ENCODE measurements at regions not wholly inside any gene's neighbourhood (a gene's known extent, or its start where the extent isn't known, plus 50 kb on each side); places are given as distances from the start of the nearest gene placed in this dataset.
A peak's percentile ranks its signal among the peaks of the same experiment; 100 is the strongest.
"Not testable (repeated sequence)": the region's sequence is repeated elsewhere in the genome, so short reads cannot be mapped to it uniquely, and the experiment has no call there.

DNA sequence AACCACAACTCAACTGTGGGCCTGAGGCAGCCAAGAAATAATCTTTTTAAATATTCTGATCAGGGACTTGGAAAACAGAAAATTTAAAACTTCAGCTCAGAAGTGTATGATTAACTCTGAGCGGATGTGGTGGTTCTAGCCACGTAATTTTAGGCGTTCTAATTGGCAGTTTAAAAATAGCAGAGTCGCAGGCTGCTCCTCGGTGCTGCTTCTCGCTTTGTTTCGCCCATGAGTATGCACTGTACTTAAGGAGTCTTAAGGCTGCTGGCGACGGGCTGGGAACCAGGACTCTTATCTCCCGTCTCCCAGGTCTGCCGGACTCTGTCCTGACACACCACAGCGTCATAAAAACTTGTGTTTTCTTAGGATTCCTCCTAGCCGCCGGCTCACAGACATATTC is 113.4 kb upstream of the PELI2 start:
- Mint-ChIP-seq H3K27ac (no peak overlapping the region), H3K9me3 (peaks cover 7% of the 10 kb centered on the region), H3K4me3 (no peak overlapping the region), H3K4me1 (peaks cover 12% of the 10 kb centered on the region), H3K27me3 (peaks cover 24% of the 10 kb centered on the region), H3K36me3 (no peaks in the 10 kb centered on the region)
- peak; percentile 63 for ATAC-seq

- H3K27ac Mint-ChIP-seq, result no peak overlapping the region
- peaks cover 7% of the 10 kb centered on the region for H3K9me3 Mint-ChIP-seq
- H3K36me3 Mint-ChIP-seq, result no peaks in the 10 kb centered on the region
- peak; percentile 39 for ATAC-seq
- H3K27me3 Mint-ChIP-seq, result peaks cover 21% of the 10 kb centered on the region
- peaks cover 12% of the 10 kb centered on the region for H3K4me1 Mint-ChIP-seq
- H3K4me3 Mint-ChIP-seq, result no peak overlapping the region
Measured at GRCh38 chr14:56005191-56006053, 112.8 kb upstream of the PELI2 start.

- not testable (repeated sequence) for H3K36me3 Mint-ChIP-seq, H3K27ac Mint-ChIP-seq, ATAC-seq, H3K4me3 Mint-ChIP-seq, H3K27me3 Mint-ChIP-seq, H3K9me3 Mint-ChIP-seq
- peaks cover 12% of the 10 kb centered on the region for H3K4me1 Mint-ChIP-seq
Measured at GRCh38 chr14:56007491-56007890, 110.7 kb upstream of the PELI2 start.

GRCh38 chr14:56008150-56008549 is 110.1 kb upstream of the PELI2 start:
- Mint-ChIP-seq H3K36me3 (no peaks in the 10 kb centered on the region), H3K9me3 (peaks cover 7% of the 10 kb centered on the region), H3K27ac (no peak overlapping the region), H3K4me1 (peaks cover 11% of the 10 kb centered on the region), H3K27me3 (no peaks in the 10 kb centered on the region), H3K4me3 (no peak overlapping the region)
- no peak for ATAC-seq

DNA sequence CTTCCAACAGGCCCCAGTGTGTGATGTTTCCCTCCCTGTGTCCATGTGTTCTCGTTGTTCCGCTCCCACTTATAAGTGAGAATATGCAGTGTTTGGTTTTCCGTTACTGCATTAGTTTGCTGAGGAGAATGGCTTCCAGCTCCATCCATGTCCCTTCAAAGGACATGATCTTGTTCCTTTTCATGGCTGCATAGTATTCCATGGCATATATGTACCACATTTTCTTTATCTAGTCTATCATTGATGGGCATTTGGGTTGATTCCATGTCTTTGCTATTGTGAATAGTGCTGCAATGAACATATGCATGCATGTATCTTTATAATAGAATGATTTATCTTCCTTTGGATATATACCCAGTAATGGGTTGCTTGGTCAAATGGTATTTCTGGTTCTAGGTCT is 109.5 kb upstream of the PELI2 start:
- not testable (repeated sequence) for H3K27ac Mint-ChIP-seq, H3K36me3 Mint-ChIP-seq, H3K9me3 Mint-ChIP-seq, H3K4me3 Mint-ChIP-seq, H3K27me3 Mint-ChIP-seq, H3K4me1 Mint-ChIP-seq, ATAC-seq

DNA sequence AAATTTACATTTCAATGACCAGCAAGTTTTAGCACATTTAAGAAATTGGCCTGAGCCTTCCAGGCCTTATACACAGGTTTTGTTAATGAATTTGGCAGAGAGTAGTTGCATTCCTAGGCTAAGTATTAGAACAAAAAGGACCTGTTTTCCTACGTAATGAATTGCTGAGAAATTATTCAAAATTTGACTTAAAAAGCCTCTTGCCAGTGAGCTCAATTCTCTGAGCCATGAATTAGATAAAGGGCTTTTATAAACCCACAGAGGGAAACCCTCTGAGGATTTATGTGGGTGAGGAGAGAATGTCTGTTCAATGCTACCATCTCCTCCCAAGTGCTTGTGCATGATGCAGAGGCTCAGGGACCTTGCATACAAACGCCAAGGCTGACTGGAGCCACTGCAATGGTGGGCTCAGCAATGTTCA is 94.5 kb upstream of the PELI2 start:
- H3K27me3 Mint-ChIP-seq, result no peaks in the 10 kb centered on the region
- H3K9me3 Mint-ChIP-seq, result no peaks in the 10 kb centered on the region
- H3K4me3 Mint-ChIP-seq, result no peak overlapping the region
- H3K36me3 Mint-ChIP-seq, result no peaks in the 10 kb centered on the region
- H3K4me1 Mint-ChIP-seq, result no peaks in the 10 kb centered on the region
- ATAC-seq, result no peak
- H3K27ac Mint-ChIP-seq, result no peak overlapping the region

DNA sequence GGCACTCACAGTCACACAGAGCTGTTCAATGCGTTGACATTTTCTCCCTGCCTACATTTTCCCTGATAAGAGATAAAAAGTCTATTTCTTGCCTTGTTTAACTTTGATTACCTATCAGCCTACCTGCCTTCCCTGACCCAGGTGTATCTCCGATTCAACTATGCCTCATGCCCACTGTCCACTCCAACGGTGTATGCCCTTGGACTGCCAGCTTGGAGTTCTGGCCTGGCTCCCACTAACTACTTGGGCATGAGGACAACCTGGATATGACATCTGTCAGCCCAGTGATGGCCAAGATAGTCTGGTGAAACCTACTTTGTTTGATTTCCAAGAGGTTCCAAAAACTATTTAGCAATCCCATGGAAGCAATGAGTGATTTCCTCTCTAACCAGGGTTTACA is 93.0 kb upstream of the PELI2 start:
- Mint-ChIP-seq H3K9me3 (no peaks in the 10 kb centered on the region), H3K4me3 (no peak overlapping the region), H3K36me3 (no peaks in the 10 kb centered on the region), H3K27me3 (peaks cover 9% of the 10 kb centered on the region), H3K27ac (no peak overlapping the region), H3K4me1 (no peaks in the 10 kb centered on the region)
- ATAC-seq, result no peak

- H3K36me3 Mint-ChIP-seq, result no peaks in the 10 kb centered on the region
- ATAC-seq, result peak; percentile 26
- H3K9me3 Mint-ChIP-seq, result no peaks in the 10 kb centered on the region
- no peak overlapping the region for H3K4me3 Mint-ChIP-seq
- no peaks in the 10 kb centered on the region for H3K4me1 Mint-ChIP-seq
- H3K27ac Mint-ChIP-seq, result no peak overlapping the region
- H3K27me3 Mint-ChIP-seq, result peaks cover 12% of the 10 kb centered on the region
Measured at GRCh38 chr14:56026506-56026905, 91.7 kb upstream of the PELI2 start.

- no peak for ATAC-seq
- no peaks in the 10 kb centered on the region for H3K4me1 Mint-ChIP-seq
- H3K27me3 Mint-ChIP-seq, result peaks cover 20% of the 10 kb centered on the region
- H3K27ac Mint-ChIP-seq, result no peak overlapping the region
- H3K4me3 Mint-ChIP-seq, result no peak overlapping the region
- no peaks in the 10 kb centered on the region for H3K9me3 Mint-ChIP-seq
- H3K36me3 Mint-ChIP-seq, result no peaks in the 10 kb centered on the region
Measured at GRCh38 chr14:56027421-56027820, 90.8 kb upstream of the PELI2 start.

GRCh38 chr14:56027916-56028712 is 90.1 kb upstream of the PELI2 start:
- Mint-ChIP-seq H3K4me1 (no peaks in the 10 kb centered on the region), H3K9me3 (no peaks in the 10 kb centered on the region), H3K4me3 (no peak overlapping the region), H3K36me3 (no peaks in the 10 kb centered on the region), H3K27me3 (peaks cover 20% of the 10 kb centered on the region), H3K27ac (no peak overlapping the region)
- ATAC-seq, result peak; percentile 31

DNA sequence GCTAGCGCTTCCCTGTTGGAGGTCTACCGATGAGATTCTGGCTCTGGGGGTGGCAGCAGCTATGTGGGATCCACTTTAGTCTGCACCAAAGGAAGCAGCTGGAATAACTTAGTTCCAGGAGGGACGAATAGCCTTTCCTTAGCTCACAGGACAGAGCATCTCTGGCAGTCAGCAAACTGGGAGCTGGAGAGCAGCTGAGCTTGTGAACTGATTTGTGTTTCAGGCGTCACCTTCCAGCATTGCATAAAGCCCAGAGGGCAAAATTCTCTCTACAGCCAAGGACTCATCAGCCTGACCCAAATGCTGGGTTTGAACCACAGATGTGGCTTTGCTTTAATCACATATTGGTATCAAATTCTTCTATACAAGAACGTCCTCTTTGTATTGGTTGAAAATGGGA is 81.9 kb upstream of the PELI2 start:
- H3K27ac Mint-ChIP-seq, result no peak overlapping the region
- H3K27me3 Mint-ChIP-seq, result peaks cover 9% of the 10 kb centered on the region
- H3K4me1 Mint-ChIP-seq, result no peaks in the 10 kb centered on the region
- no peak for ATAC-seq
- H3K9me3 Mint-ChIP-seq, result no peaks in the 10 kb centered on the region
- H3K4me3 Mint-ChIP-seq, result no peak overlapping the region
- H3K36me3 Mint-ChIP-seq, result no peaks in the 10 kb centered on the region

- Mint-ChIP-seq H3K9me3 (no peaks in the 10 kb centered on the region), H3K4me1 (no peaks in the 10 kb centered on the region), H3K27me3 (no peaks in the 10 kb centered on the region), H3K27ac (no peak overlapping the region), H3K4me3 (no peak overlapping the region), H3K36me3 (no peaks in the 10 kb centered on the region)
- ATAC-seq, result no peak
Measured at GRCh38 chr14:56040121-56040520, 78.1 kb upstream of the PELI2 start.

DNA sequence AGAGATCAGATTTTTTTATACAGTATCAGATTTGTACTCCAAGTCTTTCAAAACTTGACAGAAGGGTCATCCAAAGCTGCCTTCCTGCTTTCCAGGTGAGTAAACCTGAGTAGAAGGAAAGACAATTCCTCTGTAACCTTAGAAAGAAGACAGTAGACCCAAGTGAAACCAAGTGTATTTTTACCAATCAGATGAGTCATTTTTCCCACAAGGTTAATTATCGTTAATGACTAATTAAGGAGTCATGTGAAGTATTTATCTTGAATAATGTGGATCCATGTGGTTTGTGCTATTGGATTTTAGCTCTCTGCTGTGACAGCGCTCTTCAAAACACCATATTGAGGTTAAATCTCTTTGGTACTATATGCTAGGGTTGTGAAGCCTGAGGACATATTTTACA is 74.0 kb upstream of the PELI2 start:
- Mint-ChIP-seq H3K4me1 (no peaks in the 10 kb centered on the region), H3K4me3 (no peak overlapping the region), H3K27me3 (no peaks in the 10 kb centered on the region), H3K27ac (no peak overlapping the region), H3K36me3 (no peaks in the 10 kb centered on the region), H3K9me3 (no peaks in the 10 kb centered on the region)
- no peak for ATAC-seq

GRCh38 chr14:56046546-56046945 is 71.7 kb upstream of the PELI2 start:
- H3K27me3 Mint-ChIP-seq, result no peaks in the 10 kb centered on the region
- no peak for ATAC-seq
- no peaks in the 10 kb centered on the region for H3K9me3 Mint-ChIP-seq
- H3K4me3 Mint-ChIP-seq, result no peak overlapping the region
- H3K36me3 Mint-ChIP-seq, result no peaks in the 10 kb centered on the region
- H3K27ac Mint-ChIP-seq, result no peak overlapping the region
- no peaks in the 10 kb centered on the region for H3K4me1 Mint-ChIP-seq

GRCh38 chr14:56046996-56047395 is 71.2 kb upstream of the PELI2 start:
- Mint-ChIP-seq H3K4me3 (no peak overlapping the region), H3K27me3 (no peaks in the 10 kb centered on the region), H3K36me3 (no peaks in the 10 kb centered on the region), H3K4me1 (no peaks in the 10 kb centered on the region), H3K27ac (no peak overlapping the region), H3K9me3 (no peaks in the 10 kb centered on the region)
- no peak for ATAC-seq

- no peak for ATAC-seq
- no peaks in the 10 kb centered on the region for H3K27me3 Mint-ChIP-seq
- no peak overlapping the region for H3K27ac Mint-ChIP-seq
- no peak overlapping the region for H3K4me3 Mint-ChIP-seq
- H3K4me1 Mint-ChIP-seq, result no peaks in the 10 kb centered on the region
- no peaks in the 10 kb centered on the region for H3K9me3 Mint-ChIP-seq
- H3K36me3 Mint-ChIP-seq, result no peaks in the 10 kb centered on the region
Measured at GRCh38 chr14:56049536-56049935, 68.7 kb upstream of the PELI2 start.
